Right lobe of liver (tissue), 4 donors: ENCODE measurements at regions not wholly inside any gene's neighbourhood (a gene's known extent, or its start where the extent isn't known, plus 50 kb on each side); places are given as distances from the start of the nearest gene placed in this dataset.

Experiments
- CTCF ChIP-seq, 4 donors: fragments of 200-600 bp in 3 of 4; fragments of 450-650 bp in 1 of 4; IDR thresholded peaks; one replicate each; pipeline versions ENCODE4 v1.5.1 to v1.8.0; 2016 to 2022; ENCODE audit warnings: antibody characterized with exemption in 4 of 4, mild to moderate bottlenecking in 2 of 4
- POLR2A ChIP-seq: fragments of 450-650 bp; IDR thresholded peaks from one replicate; pipeline ENCODE4 v1.6.1; 2017; ENCODE audit warnings: antibody characterized with exemption, mild to moderate bottlenecking
- donor health status: DM: no; HTN: no; CAD: no.
- donor health status: DM: no; HTN: no; CAD: no.
- donor health status: DM: no; HTN: yes; CAD: no.

DNA sequence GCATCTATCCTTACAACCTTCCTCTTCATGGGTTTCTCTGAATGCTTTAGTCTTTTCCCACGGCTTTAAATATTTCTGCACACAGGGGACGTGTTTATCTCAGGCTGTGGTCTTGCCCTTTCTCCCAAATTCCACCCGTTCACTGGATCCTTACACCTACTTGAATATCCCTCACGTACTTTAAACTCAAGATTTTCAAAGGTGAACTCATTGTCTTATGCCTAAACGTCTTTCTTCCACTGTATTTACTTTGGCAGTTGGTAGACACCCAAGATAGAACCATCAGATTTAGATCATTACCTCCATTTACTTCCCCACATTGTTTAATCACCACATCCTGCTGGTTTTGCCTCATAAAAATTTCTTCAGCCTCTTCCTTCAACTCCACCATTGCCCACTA is 269.2 kb downstream of the CBLL2 start:
- TF ChIP-seq CTCF (IDR thresholded peaks at IDR 0.05) = no peak
- no peak for TF ChIP-seq POLR2A
